ENCODE measurements at regions not wholly inside any gene's neighbourhood (a gene's known extent, or its start where the extent isn't known, plus 50 kb on each side); places are given as distances from the start of the nearest gene placed in this dataset.

- no peak for TF ChIP-seq GATA2 (IDR thresholded peaks at IDR 0.05; ENCODE audit: low read depth, low read length)
- no peak for TF ChIP-seq GATA3 (IDR thresholded peaks at IDR 0.05; ENCODE audit: low read depth, low read length)
Measured at GRCh38 chr6:51285876-51286275, 467.2 kb downstream of the TFAP2B start.

Data from SH-SY5Y (cell line).